ENCODE measurements at regions not wholly inside any gene's neighbourhood (a gene's known extent, or its start where the extent isn't known, plus 50 kb on each side); places are given as distances from the start of the nearest gene placed in this dataset.
"Not testable (repeated sequence)": the region's sequence is repeated elsewhere in the genome, so short reads cannot be mapped to it uniquely, and the experiment has no call there.

DNA sequence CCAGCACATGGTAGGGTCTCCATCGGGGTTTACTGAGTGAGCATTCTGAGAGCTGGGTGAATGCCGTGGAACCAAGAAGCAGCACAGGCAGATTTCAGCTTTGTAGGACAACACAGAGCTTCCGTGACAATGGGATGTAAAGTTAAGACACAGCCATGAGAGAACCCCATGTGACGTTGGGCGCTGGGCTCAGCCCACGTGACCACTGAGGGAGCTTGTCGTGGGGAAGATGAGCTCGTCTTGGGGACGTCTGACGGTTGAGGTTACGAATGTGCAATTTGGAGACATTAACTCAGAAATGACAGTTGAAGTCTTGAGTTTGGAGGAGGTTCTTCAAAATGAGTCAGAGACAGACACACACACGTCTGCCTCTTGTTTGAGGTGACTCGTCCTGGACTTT is 51.5 kb upstream of the MUC20 start:
- not testable (repeated sequence) for DNase-seq

DNA sequence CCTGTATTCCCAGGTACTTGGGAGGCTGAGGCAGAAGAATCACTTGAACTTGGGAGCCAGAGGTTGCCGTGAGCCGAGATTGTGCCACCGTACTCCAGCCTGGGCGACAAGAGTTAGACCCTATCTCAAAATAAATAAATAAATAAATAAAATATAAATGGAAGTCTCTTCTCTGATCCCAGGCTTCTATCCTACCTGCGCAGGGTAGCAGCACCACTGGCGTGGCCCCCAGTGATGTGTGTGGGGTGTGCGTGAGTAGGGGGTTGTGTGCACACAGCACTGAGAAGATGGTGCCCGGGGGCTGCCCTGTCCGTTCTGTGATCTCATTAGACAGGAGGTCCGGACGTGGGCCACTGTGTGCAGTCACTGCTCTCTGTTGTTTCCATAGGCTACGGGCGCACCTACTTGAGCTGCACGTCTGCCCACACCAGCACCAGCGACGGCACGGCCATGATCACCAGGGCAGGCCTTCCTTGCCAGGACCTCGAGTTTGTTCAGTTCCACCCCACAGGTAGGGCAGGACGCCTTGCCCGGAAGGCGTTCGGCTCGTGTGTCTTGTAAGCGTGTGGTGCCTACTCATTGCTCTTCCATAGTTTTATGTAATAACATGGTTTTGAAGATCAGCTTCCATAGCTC is 52.5 kb upstream of the MUC20 start:
- not testable (repeated sequence) for DNase-seq

GRCh38 chr3:195665311-195665710 is 55.5 kb upstream of the MUC20 start:
- not testable (repeated sequence) for DNase-seq

GRCh38 chr3:195664131-195664530 is 56.6 kb upstream of the MUC20 start:
- DNase-seq = not testable (repeated sequence)

DNA sequence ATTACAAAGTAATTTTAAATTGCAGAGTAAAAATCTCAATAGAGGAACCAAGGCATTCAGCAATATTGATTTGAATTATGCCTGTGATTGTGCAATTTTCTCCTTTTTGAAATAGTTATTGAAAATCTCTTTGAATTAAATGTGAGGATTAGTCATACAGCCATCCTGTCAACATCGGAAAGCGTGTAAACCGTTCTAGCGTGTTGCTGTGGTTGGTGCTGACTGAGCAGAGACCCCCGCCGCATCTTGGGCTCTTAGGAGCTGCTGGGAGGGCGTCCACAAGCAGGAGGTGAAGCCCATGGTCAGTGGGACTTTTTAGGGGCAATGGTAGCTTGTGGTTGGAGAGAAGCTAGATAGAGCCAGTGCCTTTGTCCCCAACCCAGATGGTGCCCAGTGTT is 61.6 kb upstream of the MUC20 start:
- not testable (repeated sequence) for DNase-seq

GRCh38 chr3:195658381-195659135 is 62.2 kb upstream of the MUC20 start:
- DNase-seq = not testable (repeated sequence)

- DNase-seq = peak; percentile 94
Measured at GRCh38 chr3:195657475-195658372, 63.1 kb upstream of the MUC20 start.

- not testable (repeated sequence) for DNase-seq
Measured at GRCh38 chr3:195656091-195656490, 64.7 kb upstream of the MUC20 start.

DNA sequence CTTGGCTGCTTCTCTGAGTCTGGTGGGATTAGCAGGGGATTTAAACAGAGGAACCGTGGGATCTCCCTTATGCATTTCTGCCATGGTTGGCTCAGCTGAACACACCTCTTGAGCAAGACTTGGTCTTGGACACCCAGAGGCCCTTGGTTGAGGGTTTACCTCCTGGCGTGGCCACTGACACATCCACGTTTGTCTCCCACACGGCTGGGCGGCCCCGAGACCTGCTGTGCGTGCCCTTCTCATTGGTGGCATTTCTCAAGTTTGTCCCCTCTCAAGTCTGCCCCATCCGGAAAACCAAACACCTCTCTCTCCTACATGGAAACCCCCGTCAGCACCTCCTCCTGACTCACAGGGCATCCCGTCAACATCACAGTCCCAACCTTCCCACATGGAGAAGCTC is 66.0 kb upstream of the MUC20 start:
- not testable (repeated sequence) for DNase-seq

DNA sequence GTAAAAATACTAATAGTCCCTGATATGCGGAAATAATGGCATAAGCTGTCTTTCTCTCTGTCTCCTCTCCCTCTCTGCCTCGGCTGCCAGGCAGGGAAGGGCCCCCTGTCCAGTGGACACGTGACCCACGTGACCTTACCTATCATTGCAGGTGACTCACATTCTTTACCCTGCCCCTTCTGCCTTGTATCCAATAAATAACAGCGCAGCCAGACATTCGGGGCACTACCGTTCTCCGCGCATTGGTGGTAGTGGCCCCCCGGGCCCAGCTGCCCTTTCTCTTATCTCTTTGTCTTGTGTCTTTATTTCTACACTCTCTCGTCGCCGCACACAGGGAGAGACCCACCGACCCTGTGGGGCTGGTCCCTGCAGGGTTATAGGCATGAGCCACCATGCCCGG is 66.6 kb upstream of the MUC20 start:
- not testable (repeated sequence) for DNase-seq

GRCh38 chr3:195653641-195654040 is 67.1 kb upstream of the MUC20 start:
- DNase-seq = not testable (repeated sequence)

DNA sequence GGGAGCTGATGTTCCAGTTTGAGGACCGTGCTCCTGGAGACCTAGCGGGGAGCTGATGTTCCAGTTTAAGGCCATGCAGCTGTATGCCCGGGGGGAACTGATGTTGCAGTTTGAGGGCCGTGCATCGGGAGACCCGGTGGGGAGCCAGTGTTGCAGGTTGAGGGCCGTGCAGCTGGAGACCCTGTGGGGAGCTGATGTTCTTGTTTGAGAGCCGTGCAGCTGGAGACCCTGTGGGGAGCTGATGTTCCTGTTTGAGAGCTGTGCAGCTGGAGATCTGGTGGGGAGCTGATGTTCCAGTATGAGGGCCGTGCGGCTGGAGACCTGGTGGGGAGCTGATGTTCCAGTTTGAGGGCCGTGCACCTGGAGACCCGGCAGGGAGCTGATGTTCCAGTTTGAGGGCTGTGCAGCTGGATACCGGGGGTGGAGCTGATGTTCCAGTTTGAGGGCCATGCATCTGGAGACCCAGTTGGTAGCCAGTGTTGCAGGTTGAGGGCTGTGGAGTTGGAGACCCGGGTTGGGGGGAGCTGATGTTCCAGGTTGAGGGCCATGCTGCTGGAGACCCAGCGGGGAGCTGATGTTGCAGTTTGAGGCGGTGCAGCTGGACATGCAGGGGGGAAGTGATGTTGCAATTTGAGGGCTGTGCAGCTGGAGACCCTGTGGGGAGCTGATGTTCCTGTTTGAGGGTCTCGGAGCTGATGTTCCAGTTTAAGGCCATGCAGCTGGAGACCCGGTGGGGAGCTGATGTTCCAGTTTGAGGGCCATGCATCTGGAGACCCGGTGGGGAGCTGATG is 64.4 kb upstream of the APOD start:
- DNase-seq = not testable (repeated sequence)

DNA sequence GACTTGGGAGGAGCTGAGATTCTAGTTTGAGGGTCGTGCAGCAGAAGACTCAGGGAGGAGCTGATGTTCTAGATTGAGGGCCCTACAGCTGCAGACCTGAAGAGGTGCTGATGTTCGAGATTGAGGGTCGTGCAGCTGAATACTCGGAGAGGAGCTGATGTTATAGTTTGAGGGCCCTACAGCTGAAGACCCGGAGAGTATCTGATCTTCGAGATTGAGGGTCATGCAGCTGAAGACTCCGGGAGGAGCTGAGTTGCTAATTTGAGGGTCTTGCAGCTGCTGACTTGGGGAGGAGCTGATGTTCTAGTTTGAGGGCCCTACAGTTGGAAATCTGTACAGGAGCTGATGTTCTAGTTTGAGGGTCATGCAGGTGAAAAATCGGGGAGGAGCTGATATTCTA is 62.1 kb upstream of the APOD start:
- not testable (repeated sequence) for DNase-seq

GRCh38 chr3:195643245-195643644 is 59.5 kb upstream of the APOD start:
- not testable (repeated sequence) for DNase-seq

DNA sequence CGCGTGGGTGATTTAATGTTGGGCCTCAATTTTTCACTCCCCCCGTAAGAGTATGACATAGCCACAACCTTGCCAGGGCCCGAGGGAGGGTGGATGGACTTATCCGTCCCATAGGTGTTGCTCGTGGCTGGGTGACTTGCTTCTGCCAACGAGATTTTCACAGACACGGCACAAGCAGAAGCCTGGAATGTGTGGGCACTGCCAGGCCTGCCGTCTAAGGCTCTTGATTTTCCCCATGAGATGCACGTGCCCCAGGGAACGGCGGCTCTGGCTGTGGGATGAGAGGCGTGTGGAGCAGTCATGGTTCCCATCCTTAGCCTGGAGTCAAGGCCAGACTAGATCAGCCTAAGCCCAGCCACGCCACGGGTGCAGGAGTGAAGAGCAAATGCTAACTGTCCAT is 58.6 kb upstream of the APOD start:
- DNase-seq = not testable (repeated sequence)

- not testable (repeated sequence) for DNase-seq
Measured at GRCh38 chr3:195638456-195638855, 54.7 kb upstream of the APOD start.

DNA sequence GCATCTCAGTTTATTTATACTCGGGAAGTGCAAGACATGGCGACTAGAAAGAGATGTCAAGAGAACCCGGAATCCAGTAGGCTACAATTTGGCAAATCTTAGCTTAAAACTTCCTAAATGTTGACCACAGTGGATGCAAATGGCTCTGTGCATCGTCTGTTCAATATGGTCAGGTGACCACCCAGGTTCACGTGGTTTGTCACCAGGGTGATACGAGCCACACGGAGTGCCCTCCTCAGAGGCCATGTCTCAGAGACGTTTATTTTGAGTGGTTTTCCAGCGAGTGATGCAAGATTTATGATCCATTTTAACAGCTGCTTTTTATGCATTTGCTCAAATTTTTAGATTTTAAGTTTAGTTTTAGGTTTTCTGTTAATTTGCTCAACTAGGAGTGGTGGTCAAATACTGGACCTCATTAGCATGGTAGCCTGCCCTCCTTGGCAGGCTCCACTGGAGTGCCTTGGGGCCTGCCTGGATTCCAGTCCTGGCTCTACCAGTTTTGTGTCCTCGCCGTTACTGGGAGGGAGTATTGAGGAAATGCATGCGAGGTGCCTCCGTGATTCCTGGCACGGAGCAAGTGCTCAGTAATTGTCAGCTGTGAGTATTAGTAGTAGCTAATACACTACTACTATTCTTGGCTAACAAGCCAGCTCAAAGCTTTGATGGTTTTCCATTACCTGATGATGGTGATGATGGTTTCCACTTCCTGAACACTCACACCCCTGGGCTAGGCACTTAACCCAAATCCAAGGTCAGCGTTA is 53.9 kb upstream of the APOD start:
- DNase-seq = not testable (repeated sequence)

- not testable (repeated sequence) for DNase-seq
Measured at GRCh38 chr3:195637011-195637410, 53.3 kb upstream of the APOD start.

DNA sequence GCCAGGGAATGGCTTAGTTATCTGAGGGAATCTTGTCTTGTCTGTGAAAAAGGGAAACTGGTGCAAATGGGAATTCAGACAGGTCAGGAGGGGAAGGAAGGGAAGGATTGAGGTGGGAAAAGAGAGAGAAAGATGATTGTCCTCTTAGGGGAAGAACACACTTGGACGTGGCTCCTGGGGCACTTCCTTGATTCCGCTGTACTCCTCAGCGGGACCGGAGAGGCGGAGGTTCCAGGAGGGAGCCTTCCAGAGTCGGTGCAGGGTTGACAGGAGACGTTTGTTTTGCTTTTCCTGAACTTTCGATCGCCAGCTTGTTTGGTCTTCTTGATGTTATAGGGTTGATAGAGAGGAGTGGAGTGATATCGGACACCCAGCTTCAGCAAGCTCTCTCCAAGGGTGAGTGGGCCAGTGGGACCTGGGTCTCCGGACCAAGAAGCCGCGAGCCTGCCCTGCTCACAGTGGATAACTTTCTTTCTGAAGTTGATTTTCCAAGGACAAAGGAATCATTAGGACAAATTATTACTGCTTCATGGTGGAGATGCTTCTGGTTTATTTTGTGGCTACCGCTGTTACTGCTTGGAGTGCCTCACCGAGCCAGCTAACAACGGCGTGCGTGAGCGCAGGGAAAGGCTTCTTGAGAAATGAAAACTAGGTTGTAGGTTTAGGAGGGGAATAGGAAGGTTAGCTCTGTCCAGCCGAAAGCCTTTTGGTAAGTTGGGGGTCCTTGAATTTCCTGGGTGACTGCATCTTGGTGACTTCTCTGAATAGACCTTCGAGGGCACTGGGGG is 52.4 kb upstream of the APOD start:
- DNase-seq = not testable (repeated sequence)

DNA sequence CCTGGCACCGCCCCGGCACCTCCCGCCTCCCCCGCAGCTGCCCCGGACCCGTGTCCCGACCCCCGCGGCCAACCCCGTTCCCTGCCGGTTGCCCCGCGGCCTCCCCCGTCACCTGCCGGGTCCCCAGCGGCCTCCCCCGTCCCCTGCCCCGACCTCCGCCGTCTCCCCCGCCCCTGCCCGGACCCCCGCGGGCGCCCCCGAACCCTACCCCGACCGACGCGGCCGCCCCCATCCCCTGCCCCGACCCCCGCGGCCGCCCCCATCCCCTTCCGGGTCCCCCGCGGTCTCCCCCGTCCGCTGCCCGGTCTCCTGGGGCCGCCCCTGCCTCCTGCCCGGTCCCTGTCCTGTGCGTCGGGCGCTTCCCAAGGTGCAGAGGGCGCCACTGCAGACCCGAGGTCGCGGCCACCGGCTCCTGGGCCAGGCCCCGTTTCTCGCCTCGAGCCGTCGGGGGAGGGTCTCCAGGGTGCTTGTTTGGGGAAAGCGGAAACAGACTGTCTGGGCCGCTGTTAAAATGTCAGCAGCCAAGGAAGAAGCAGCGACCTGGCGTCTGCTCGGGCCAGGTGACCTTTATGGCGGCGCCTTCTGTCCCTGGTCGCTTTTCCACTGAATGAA is 51.6 kb upstream of the APOD start:
- not testable (repeated sequence) for DNase-seq
